Right hindlimb (tissue), 1 donor: ENCODE measurements at regions not wholly inside any gene's neighbourhood (a gene's known extent, or its start where the extent isn't known, plus 50 kb on each side); places are given as distances from the start of the nearest gene placed in this dataset.

Experiments
- DNase-seq: peaks from one replicate; pipeline ENCODE4 v3.0.0-alpha.2; 2018

- no peak for DNase-seq
Observed at GRCh38 chr1:224486801-224487583, 52.4 kb upstream of the WDR26 start.

- DNase-seq = no peak
Observed at GRCh38 chr1:224488806-224489499, 54.4 kb upstream of the WDR26 start.

GRCh38 chr1:224489534-224490365 is 55.2 kb upstream of the WDR26 start:
- no peak for DNase-seq

DNA sequence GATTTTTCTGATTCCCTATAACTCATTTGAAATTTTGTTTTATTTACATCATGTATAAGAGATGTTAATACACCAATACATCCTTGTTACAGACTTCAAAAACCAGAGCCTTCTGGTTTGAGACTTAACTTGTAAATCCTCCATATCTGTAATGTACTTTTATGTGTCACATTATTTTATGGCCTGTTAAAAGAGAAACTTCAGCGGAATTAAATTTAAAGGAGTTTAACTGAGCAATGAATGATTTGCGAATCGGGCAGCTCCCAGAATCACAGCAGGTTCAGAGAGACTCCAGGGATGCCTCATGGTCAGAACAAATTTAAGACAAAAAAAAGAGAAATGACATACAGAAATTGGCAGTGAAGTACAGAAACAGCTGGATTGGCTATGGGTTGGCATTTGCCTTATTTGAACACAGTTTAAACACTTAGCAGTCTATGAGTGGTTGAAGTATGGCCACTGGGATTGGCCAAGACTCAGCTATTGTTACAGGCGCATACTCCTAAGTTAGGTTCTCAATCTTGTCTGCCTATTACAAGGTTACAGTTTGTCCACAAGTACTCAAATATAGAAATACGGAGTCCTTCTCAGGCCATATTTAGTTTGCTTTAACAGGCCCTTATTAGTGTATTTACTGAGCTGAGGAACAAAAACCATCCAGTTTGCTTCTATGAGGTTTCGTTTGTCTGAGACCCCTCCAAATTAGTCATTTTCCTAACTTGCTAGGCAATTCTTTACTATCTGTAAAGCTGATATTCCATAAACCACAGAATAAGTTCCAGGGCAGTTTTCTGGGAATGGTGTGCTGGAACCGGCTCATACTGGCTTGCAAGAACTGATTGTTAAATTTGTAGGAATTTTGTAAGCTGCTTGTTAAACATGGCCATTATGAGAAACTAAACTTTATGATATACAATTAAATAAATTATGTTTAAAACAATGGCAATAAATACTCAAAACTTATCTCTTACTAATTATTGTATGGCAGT is 56.2 kb upstream of the WDR26 start:
- no peak for DNase-seq

- DNase-seq = no peak
Observed at GRCh38 chr1:224492015-224492414, 57.4 kb upstream of the WDR26 start.

- DNase-seq = no peak
Observed at GRCh38 chr1:224492632-224493031, 58.0 kb upstream of the WDR26 start.

- DNase-seq = no peak
Observed at GRCh38 chr1:224493269-224493668, 58.7 kb upstream of the WDR26 start.

DNA sequence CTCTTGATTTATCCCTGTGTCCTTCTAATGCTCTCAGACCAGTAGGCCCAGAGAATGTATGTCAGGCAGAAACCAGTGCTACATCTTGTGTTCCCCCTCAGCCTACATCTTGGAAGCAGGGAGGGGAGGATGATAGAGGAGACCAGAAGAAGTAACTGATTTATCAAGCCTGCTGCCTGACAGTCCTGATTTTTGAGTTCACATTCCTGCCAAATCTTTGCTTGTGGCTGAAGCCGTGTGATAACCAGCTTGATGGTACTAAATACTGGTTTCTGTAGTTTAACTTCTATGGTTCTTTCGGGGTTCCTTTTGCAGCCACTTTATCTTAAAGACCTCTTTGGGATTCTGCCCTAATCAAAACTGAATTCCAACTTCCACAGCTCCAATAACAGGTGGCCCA is 59.7 kb upstream of the WDR26 start:
- no peak for DNase-seq

GRCh38 chr1:224495866-224496265 is 61.3 kb upstream of the WDR26 start:
- no peak for DNase-seq

DNA sequence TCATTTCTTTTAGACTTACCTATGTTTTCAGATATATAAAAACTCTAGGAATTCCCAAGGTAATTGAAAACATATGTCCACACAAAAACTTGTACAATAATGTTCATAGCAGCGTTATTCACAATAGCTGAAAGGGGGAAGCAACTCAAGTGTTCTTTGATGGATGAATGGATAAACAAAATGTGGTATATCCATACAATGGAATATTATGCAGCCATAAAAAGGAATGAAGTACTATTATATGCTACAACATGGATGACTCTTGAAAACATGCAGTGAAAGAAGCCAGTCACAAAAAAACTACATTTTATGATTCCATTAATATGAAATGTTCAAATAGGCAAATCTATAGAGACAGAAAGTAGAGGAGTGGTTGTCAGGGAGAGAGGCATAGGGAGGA is 62.2 kb upstream of the WDR26 start:
- DNase-seq = no peak

- DNase-seq = no peak
Observed at GRCh38 chr1:224497714-224498573, 63.3 kb upstream of the WDR26 start.

DNA sequence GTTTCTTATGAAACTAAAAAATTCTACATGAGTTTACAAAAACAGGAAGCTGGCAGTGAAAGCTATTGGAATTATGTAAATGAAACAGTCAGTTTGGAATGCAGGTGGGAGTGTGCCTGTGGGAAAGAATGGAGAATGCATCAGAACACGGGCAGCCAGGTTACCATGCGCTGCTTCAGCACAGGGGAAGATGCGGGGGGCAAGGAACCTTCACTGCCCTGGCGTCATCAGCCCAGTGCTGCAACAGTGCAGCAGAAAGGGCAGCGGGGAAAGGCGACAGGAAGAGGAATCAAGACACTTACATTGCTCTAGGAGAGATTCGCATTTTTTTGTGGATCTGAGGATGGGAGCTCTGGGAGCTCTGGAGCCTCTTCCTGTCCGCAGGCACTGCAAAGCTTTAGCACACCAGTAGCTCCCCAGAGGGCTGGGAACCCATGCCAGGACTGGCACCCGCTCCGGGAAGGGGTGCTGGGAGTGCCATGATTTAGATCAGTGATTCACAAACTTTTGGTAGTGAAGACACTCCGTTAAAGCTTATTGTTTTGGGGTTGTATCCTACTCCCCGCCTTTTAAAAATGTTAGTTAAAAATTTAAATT is 64.1 kb upstream of the WDR26 start:
- DNase-seq = peak; percentile 25

DNA sequence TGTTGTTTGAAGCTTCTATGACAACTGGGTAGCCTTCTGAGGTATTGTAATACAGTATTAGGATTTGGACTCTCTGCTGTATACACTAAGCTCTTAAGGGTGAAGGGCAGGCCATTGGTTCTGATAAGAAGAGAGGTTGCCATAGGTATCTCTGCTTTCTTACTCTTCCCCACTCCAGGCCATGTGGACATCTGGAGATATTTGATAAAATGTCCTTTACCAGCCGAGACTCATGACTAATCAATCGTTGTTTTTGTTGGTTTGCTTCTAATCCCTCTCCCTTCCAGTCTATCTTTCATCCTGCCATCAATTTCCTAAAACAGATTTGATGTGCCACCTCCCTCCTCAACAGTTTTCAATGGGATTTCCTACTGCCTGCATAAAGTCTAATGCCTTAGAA is 64.6 kb upstream of the WDR26 start:
- DNase-seq = no peak

DNA sequence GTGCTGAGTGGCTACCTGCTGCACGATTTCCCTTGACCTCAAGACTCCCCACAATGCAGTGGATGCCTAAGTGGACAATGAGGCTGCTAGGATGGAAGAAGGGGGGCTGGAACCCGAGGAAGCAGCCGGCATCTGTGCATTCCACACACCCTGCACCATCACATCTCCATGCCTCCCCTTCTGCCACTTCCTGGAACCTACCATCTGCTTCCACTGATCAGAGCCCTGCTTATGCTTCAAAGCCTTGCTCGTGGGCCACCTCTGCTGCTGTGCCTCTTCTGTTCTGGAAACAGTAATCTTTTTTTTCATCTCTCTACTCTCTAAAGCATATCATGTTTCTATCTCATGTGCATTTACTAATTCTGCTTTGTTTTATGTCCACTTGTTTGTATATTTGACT is 66.2 kb upstream of the WDR26 start:
- DNase-seq = no peak

GRCh38 chr1:224501836-224502235 is 67.2 kb upstream of the WDR26 start:
- no peak for DNase-seq

GRCh38 chr1:224502459-224503160 is 68.0 kb upstream of the WDR26 start:
- DNase-seq = peak; percentile 26

DNA sequence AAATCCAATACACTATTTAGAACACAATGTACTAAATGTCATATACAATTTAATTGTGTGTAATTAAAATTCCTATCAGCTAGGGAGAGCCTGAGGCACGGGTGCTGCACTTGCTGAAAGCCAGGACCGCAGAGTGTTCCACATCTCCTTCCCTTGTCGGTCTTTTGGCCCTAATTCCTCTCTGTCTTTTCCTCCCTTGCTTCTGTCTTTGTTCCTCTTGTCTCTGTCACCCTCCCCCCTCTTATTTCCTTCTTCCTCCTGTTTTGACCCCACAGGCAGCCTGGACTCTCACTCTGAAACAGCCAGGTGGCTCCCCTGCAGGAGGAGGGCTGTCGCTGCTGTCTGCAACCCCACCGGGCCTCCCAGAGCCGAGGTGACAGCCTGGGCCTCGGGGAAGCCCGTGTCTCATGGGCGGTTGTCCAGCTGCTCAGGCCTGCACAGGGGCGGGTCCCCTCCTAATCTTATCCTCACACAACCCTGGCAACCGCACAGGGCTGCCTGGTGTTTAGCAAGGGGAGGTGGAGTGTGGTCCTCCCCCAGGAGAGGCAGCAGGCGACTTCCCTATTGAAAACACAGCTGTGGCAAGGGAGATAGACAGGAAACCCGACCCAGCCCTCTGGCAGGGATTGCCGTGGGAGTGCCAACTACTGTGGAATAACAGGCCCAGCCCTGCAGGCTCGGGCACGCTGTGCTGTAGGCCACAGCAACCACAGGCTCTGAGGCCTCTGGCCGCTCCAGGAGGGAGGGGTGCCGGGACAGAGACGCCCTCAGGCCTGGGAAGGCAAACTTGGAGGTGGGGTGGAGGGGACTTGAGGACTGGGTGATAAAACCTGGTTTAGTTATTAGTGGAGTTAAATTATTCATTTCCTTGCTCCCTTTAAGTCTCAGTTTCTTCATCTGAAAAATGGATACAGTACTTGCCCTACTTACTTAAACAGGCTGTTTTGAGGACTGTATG is 68.8 kb upstream of the WDR26 start:
- DNase-seq = peak; percentile 93

GRCh38 chr1:224504297-224505041 is 69.9 kb upstream of the WDR26 start:
- no peak for DNase-seq
